C4-2B (cell line): ENCODE measurements at regions not wholly inside any gene's neighbourhood (a gene's known extent, or its start where the extent isn't known, plus 50 kb on each side); places are given as distances from the start of the nearest gene placed in this dataset.

ENCODE experiments used
- ZFX ChIP-seq: fragments of 450-650 bp; IDR thresholded peaks from 2 replicates; pipeline ENCODE4 v1.6.1; 2017
- TF ChIP-seq, protein P1 (sequence below): fragments of 450-650 bp; conservative IDR thresholded peaks from 2 replicates; pipeline ENCODE4 v1.5.1; 2017; ENCODE audit warnings: mild to moderate bottlenecking

DNA sequence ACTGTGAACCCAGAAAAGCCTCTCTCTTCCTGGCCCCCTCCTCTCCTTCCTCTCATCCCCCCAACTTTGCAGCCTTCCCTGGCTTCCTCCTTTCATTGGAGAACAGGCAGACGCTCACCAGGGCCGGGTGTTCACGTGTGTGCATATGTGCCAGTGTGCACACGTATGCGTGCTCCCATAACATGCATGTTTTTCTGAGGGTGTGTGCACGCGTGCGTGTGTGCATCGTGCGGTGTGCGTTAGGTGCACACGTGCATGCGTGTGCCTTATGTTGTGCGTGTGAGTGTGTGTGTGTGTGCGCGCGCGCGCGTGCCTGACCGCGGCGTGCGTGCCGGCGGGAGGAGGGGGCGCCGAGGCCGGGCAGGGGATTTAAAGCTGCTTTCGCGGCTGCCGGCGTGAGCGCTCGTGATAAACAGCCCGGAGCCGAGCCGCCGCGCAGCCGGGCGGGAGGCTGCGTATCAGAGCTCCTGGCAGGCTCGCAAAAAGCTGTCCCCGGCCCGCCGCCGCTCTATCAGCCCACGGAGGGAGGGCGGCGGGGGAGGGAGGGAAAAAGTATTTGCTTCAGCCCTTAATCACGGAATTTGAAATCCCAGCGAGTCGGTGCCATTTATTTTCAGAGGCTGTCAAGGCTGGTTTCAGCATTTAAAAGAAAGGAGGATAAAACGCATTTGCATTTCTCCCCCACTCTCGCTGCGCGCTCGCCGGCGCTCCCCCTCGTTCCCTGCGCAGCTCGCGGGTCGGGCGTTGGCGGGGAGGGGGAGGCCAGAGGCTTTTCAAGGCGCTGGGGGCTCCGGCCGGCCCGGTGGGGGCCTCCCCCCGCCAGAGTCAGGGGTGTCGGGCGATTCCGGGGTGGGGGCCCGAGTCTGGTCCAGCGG lies 183.9 kb downstream of the C9orf50 start:
- TF ChIP-seq, protein P1, sequence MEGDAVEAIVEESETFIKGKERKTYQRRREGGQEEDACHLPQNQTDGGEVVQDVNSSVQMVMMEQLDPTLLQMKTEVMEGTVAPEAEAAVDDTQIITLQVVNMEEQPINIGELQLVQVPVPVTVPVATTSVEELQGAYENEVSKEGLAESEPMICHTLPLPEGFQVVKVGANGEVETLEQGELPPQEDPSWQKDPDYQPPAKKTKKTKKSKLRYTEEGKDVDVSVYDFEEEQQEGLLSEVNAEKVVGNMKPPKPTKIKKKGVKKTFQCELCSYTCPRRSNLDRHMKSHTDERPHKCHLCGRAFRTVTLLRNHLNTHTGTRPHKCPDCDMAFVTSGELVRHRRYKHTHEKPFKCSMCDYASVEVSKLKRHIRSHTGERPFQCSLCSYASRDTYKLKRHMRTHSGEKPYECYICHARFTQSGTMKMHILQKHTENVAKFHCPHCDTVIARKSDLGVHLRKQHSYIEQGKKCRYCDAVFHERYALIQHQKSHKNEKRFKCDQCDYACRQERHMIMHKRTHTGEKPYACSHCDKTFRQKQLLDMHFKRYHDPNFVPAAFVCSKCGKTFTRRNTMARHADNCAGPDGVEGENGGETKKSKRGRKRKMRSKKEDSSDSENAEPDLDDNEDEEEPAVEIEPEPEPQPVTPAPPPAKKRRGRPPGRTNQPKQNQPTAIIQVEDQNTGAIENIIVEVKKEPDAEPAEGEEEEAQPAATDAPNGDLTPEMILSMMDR, result no peak
- no peak for TF ChIP-seq ZFX
